ENCODE measurements at regions not wholly inside any gene's neighbourhood (a gene's known extent, or its start where the extent isn't known, plus 50 kb on each side); places are given as distances from the start of the nearest gene placed in this dataset.

GRCh38 chr12:114812858-114813761 lies 129.1 kb upstream of the TBX3 start:
- Histone ChIP-seq H4K20me1 (ENCODE audit: insufficient read depth) (no peaks in the 10 kb centered on the region), H3K9me3 (ENCODE audit: control insufficient read depth in 1 of 2, insufficient read depth in 1 of 2, low read depth in 1 of 2, low read length in 2 of 2) (no peaks in the 10 kb centered on the region), H3K4me2 (ENCODE audit: low read length) (no peak overlapping the region), H3K27me3 (ENCODE audit: insufficient read depth, low read length) (no peaks in the 10 kb centered on the region; the same call in none of the 2 replicates), H3K9ac (ENCODE audit: low read length) (no peak overlapping the region), H3K9me2 (ENCODE audit: insufficient read depth) (no peaks in the 10 kb centered on the region), H2AFZ (ENCODE audit: low read depth, low read length, poor library complexity, severe bottlenecking) (no peak overlapping the region), H3K27ac (ENCODE audit: low read depth, low read length) (no peak overlapping the region), H3K4me1 (ENCODE audit: control insufficient read depth in 1 of 2, insufficient read depth in 2 of 2, low read length in 2 of 2) (no peaks in the 10 kb centered on the region), H3K79me2 (ENCODE audit: insufficient read depth, low read length) (no peaks in the 10 kb centered on the region), H3K36me3 (ENCODE audit: control insufficient read depth in 1 of 2, insufficient read depth in 2 of 2, low read length in 2 of 2) (no peaks in the 10 kb centered on the region), H3K4me3 (replicated peaks in 1 of 2; ENCODE audit: low read depth in 1 of 2, low read length in 2 of 2) (no peak overlapping the region)
- no TSS peak for BruUV-seq (replicated peaks)
- intact Hi-C loops (cut with micrococcal nuclease), result no loop called here
- TF ChIP-seq YY1 (IDR thresholded peaks at IDR 0.05; ENCODE audit: extremely low read depth, insufficient replicate concordance, low read depth, low read length), result no peak
- no peak for TF ChIP-seq CEBPB (IDR thresholded peaks at IDR 0.05; ENCODE audit: low read depth)
- no peak for TF ChIP-seq EGR1 (IDR thresholded peaks at IDR 0.05; ENCODE audit: low read depth)
- TF ChIP-seq SRF (IDR thresholded peaks at IDR 0.05; ENCODE audit: low read depth), result no peak
- TF ChIP-seq ELF1 (IDR thresholded peaks at IDR 0.05; ENCODE audit: borderline replicate concordance, low read depth), result no peak
- no peak for TF ChIP-seq REST (IDR thresholded peaks at IDR 0.05; ENCODE audit: low read depth)
- TF ChIP-seq CTCF (IDR thresholded peaks at IDR 0.05 in 2 of 3, conservative IDR thresholded peaks at IDR 0.05 in 1 of 3; ENCODE audit: borderline replicate concordance in 1 of 3, insufficient read depth in 1 of 3, low read depth in 2 of 3, low read length in 2 of 3), result no peak
- no peak for TF ChIP-seq EZH2phosphoT487 (IDR thresholded peaks at IDR 0.05; ENCODE audit: borderline replicate concordance)
- no peak for TF ChIP-seq ZBTB33 (IDR thresholded peaks at IDR 0.05; ENCODE audit: extremely low read depth, insufficient replicate concordance, low read length)
- TF ChIP-seq CBX3 (IDR thresholded peaks at IDR 0.05; ENCODE audit: low read depth), result no peak
- TF ChIP-seq ATF3 (IDR thresholded peaks at IDR 0.05), result no peak
- no peak for TF ChIP-seq FOSL1 (IDR thresholded peaks at IDR 0.05; ENCODE audit: low read depth)
- no peak for TF ChIP-seq POLR2AphosphoS5 (IDR thresholded peaks at IDR 0.05; ENCODE audit: low read depth, low read length)
- TF ChIP-seq ZNF274 (IDR thresholded peaks at IDR 0.05; ENCODE audit: low read depth, low read length), result no peak
- TF ChIP-seq JUND (IDR thresholded peaks at IDR 0.05), result no peak
- TF ChIP-seq RAD21 (IDR thresholded peaks at IDR 0.05; ENCODE audit: low read depth), result no peak
- POLR2A ChIA-PET, result no interaction called here
- RAD21 ChIA-PET (ENCODE audit: low non-redundant PET in 1 of 2, low total read pairs in 2 of 2, uncharacterized antibody in 2 of 2, unreplicated experiment in 2 of 2), result no interaction called here
- CTCF ChIA-PET, result no interaction called here
- ATAC-seq (no peak), DNase-seq (ENCODE audit: low read depth, low spot score) (no peak)

All from HCT116 (cell line).